Ovary (tissue), 3 donors: ENCODE measurements at regions not wholly inside any gene's neighbourhood (a gene's known extent, or its start where the extent isn't known, plus 50 kb on each side); places are given as distances from the start of the nearest gene placed in this dataset.

Source experiments
- EP300 ChIP-seq: sonication (generic); formaldehyde crosslinking; IDR thresholded peaks from one replicate; pipeline ENCODE4 v1.6.1; 2017; ENCODE audit warnings: antibody characterized with exemption
- POLR2A ChIP-seq: fragments of 450-650 bp; IDR thresholded peaks from one replicate; pipeline ENCODE4 v1.6.1; 2017; ENCODE audit warnings: antibody characterized with exemption, mild to moderate bottlenecking, moderate library complexity
- TF ChIP-seq, protein P1 (sequence below), 3 donors: fragments of 450-650 bp in 2 of 3; fragments of 200-600 bp in 1 of 3; IDR thresholded peaks; one replicate each; pipeline versions ENCODE4 v1.5.1 to v1.8.0; 2016 to 2022; ENCODE audit warnings: antibody characterized with exemption in 3 of 3, mild to moderate bottlenecking in 1 of 3
- donor health status: DM: no; HTN: no; CAD: no.

DNA sequence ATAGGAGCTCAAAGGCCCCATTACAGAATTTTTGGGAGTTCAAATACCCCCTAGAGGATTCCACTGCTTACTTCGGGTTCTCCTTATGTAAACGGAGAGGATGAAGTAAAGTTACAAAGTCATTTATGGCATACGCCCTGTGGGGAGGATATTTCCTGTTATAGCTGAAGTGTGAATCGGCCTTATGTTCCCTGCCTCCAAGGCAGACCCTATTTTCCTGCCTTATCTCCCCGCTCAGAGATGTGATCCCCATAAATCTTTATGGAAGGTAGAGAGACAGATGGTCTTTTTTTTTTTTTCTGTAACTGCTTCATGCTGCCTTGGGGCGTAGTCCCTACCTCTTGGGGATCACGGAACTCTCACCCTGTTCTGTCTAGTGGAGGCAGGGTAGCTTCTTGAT, 56.0 kb upstream of the DHX15 start:
- TF ChIP-seq POLR2A (no peak), EP300 (no peak)
- TF ChIP-seq, protein P1, sequence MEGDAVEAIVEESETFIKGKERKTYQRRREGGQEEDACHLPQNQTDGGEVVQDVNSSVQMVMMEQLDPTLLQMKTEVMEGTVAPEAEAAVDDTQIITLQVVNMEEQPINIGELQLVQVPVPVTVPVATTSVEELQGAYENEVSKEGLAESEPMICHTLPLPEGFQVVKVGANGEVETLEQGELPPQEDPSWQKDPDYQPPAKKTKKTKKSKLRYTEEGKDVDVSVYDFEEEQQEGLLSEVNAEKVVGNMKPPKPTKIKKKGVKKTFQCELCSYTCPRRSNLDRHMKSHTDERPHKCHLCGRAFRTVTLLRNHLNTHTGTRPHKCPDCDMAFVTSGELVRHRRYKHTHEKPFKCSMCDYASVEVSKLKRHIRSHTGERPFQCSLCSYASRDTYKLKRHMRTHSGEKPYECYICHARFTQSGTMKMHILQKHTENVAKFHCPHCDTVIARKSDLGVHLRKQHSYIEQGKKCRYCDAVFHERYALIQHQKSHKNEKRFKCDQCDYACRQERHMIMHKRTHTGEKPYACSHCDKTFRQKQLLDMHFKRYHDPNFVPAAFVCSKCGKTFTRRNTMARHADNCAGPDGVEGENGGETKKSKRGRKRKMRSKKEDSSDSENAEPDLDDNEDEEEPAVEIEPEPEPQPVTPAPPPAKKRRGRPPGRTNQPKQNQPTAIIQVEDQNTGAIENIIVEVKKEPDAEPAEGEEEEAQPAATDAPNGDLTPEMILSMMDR (IDR thresholded peaks at IDR 0.05) = no peak
